ENCODE measurements at regions not wholly inside any gene's neighbourhood (a gene's known extent, or its start where the extent isn't known, plus 50 kb on each side); places are given as distances from the start of the nearest gene placed in this dataset.

DNA sequence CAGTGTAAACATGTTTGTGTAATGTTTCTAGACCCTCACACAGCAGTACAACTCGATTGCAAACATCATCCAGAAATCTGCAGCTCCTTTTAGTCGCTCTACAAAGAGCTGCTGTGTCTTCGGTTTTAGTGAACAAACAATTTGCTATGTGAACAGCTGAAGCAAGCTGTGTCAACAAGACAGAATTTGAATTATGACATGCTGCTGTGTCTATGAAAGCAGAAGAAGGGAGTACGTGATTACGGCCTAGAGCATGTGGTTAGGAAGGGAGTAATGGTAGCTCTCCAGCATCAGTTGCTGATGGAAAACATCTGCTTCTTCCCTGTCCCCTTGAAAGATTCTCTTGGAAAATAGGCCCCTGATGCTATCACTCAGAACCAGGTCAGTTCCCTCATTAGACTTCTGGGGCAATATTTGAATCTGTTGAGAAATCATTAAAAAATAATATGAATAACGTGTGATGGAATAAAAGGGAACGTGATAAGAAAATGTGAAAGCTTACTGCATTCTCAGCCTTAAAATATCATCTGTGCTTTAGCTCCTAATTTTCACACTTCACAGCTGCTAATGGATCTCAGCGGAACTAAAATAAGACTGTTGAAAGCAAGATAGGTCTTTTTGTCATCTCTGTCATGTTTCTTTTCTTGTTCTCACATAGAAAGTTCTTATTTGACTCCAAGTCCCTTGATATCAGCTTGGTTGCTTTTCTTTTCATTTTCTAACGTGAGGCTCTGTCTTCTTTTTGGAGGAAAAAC lies 891.5 kb downstream of the ROBO2 start:
- no peaks in the 10 kb centered on the region for H3K79me2 ChIP-seq (ENCODE audit: control insufficient read depth, insufficient read depth, low read length)
- no peaks in the 10 kb centered on the region for H4K20me1 ChIP-seq (replicated peaks; ENCODE audit: control insufficient read depth, extremely low read depth, insufficient read depth, low read length)
- no peak for TF ChIP-seq MYC (IDR thresholded peaks at IDR 0.05; ENCODE audit: low read depth, low read length)
- no peak for TF ChIP-seq JUN (IDR thresholded peaks at IDR 0.05; ENCODE audit: borderline replicate concordance, insufficient read depth, insufficient read length, low read depth)
- no peak for TF ChIP-seq GATA2 (IDR thresholded peaks at IDR 0.05; ENCODE audit: insufficient read depth, insufficient read length, low read depth, low read length)
- TF ChIP-seq POLR2A (IDR thresholded peaks at IDR 0.05; ENCODE audit: low read depth, low read length): no peak
- TF ChIP-seq POLR2AphosphoS5 (IDR thresholded peaks at IDR 0.05; ENCODE audit: insufficient read depth, low read depth, low read length): no peak
- TF ChIP-seq EZH2 (IDR thresholded peaks at IDR 0.05; ENCODE audit: borderline replicate concordance, low read depth, low read length, severe bottlenecking): no peak
- TF ChIP-seq, protein P1, sequence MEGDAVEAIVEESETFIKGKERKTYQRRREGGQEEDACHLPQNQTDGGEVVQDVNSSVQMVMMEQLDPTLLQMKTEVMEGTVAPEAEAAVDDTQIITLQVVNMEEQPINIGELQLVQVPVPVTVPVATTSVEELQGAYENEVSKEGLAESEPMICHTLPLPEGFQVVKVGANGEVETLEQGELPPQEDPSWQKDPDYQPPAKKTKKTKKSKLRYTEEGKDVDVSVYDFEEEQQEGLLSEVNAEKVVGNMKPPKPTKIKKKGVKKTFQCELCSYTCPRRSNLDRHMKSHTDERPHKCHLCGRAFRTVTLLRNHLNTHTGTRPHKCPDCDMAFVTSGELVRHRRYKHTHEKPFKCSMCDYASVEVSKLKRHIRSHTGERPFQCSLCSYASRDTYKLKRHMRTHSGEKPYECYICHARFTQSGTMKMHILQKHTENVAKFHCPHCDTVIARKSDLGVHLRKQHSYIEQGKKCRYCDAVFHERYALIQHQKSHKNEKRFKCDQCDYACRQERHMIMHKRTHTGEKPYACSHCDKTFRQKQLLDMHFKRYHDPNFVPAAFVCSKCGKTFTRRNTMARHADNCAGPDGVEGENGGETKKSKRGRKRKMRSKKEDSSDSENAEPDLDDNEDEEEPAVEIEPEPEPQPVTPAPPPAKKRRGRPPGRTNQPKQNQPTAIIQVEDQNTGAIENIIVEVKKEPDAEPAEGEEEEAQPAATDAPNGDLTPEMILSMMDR (IDR thresholded peaks at IDR 0.05; ENCODE audit: extremely low read depth in 1 of 2, insufficient read depth in 1 of 2, low read depth in 1 of 2, low read length in 2 of 2): no peak
- TF ChIP-seq FOS (IDR thresholded peaks at IDR 0.05; ENCODE audit: borderline replicate concordance, insufficient read depth, low read length): no peak
- TF ChIP-seq, protein P2, sequence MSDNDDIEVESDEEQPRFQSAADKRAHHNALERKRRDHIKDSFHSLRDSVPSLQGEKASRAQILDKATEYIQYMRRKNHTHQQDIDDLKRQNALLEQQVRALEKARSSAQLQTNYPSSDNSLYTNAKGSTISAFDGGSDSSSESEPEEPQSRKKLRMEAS (IDR thresholded peaks at IDR 0.05; ENCODE audit: insufficient read depth, insufficient read length): no peak
- intact Hi-C loops (cut with micrococcal nuclease): no loop called here
- H3K9me3 ChIP-seq (replicated peaks; ENCODE audit: control insufficient read depth, insufficient read depth, low read length): no peaks in the 10 kb centered on the region
- H3K27ac ChIP-seq (ENCODE audit: insufficient read depth, low read depth, low read length): no peak overlapping the region
- CTCF ChIA-PET: no interaction called here
- no peak overlapping the region for H3K4me2 ChIP-seq (ENCODE audit: insufficient read depth, low read length)
- no peaks in the 10 kb centered on the region for H3K4me1 ChIP-seq (ENCODE audit: control insufficient read depth, extremely low read depth, insufficient read depth, low read length)
- FAIRE-seq: no peak
- no TSS peak for BruUV-seq (replicated peaks)
- no peak overlapping the region for H2AFZ ChIP-seq (ENCODE audit: low read depth, low read length)
- H3K9me1 ChIP-seq (replicated peaks; ENCODE audit: control insufficient read depth, extremely low read depth, insufficient read depth, low read length): no peaks in the 10 kb centered on the region
- H3K9ac ChIP-seq (replicated peaks; ENCODE audit: extremely low read depth, insufficient read depth, low read length): no peak overlapping the region
- POLR2A ChIA-PET: no interaction called here
- no peak overlapping the region for H3K4me3 ChIP-seq (replicated peaks in 1 of 3; ENCODE audit: insufficient read depth in 1 of 3, low read depth in 1 of 3, low read length in 3 of 3)
- no peak for DNase-seq (ENCODE audit: low read depth, low spot score)
- H3K36me3 ChIP-seq (ENCODE audit: control insufficient read depth in 2 of 2, extremely low read depth in 1 of 2, insufficient read depth in 2 of 2, low read length in 2 of 2): no peaks in the 10 kb centered on the region
- dilution Hi-C loops (cut with MboI; ENCODE audit: extremely low pct_ligation_motif_present, low sequenced_read_pairs): no loop called here
- no peaks in the 10 kb centered on the region for H3K27me3 ChIP-seq (ENCODE audit: control insufficient read depth in 2 of 2, insufficient read depth in 2 of 2, low read length in 2 of 2)

All from endothelial cell of umbilical vein (primary cell).